ENCODE measurements at regions not wholly inside any gene's neighbourhood (a gene's known extent, or its start where the extent isn't known, plus 50 kb on each side); places are given as distances from the start of the nearest gene placed in this dataset.

- FAIRE-seq = no peak
Measured at GRCh38 chr2:217260441-217261115, 400.7 kb upstream of the TNP1 start.

GRCh38 chr2:217258170-217258569, 398.3 kb upstream of the TNP1 start:
- no peak for FAIRE-seq

GRCh38 chr2:217256251-217256650, 396.4 kb upstream of the TNP1 start:
- FAIRE-seq = no peak

- FAIRE-seq = no peak
Measured at GRCh38 chr2:217254111-217254510, 394.2 kb upstream of the TNP1 start.

GRCh38 chr2:217252181-217252580, 392.3 kb upstream of the TNP1 start:
- no peak for FAIRE-seq

GRCh38 chr2:217250013-217250524, 390.2 kb upstream of the TNP1 start:
- FAIRE-seq = no peak

- FAIRE-seq = no peak
Measured at GRCh38 chr2:217249121-217250012, 389.5 kb upstream of the TNP1 start.

GRCh38 chr2:217248312-217248935, 388.6 kb upstream of the TNP1 start:
- FAIRE-seq = no peak

- FAIRE-seq = no peak
Measured at GRCh38 chr2:217247476-217247875, 387.6 kb upstream of the TNP1 start.

- FAIRE-seq = no peak
Measured at GRCh38 chr2:217246108-217246507, 386.2 kb upstream of the TNP1 start.

- FAIRE-seq = no peak
Measured at GRCh38 chr2:217244815-217245214, 385.0 kb upstream of the TNP1 start.

GRCh38 chr2:217242947-217243346, 383.1 kb upstream of the TNP1 start:
- FAIRE-seq = no peak

GRCh38 chr2:217231724-217232123, 371.9 kb upstream of the TNP1 start:
- FAIRE-seq = no peak

GRCh38 chr2:217231212-217231611, 371.3 kb upstream of the TNP1 start:
- no peak for FAIRE-seq

- no peak for FAIRE-seq
Measured at GRCh38 chr2:217228732-217229131, 368.9 kb upstream of the TNP1 start.

GRCh38 chr2:217227794-217228193, 367.9 kb upstream of the TNP1 start:
- FAIRE-seq = no peak

- FAIRE-seq = no peak
Measured at GRCh38 chr2:217225596-217225995, 365.7 kb upstream of the TNP1 start.

- peak; percentile 13 for FAIRE-seq
Measured at GRCh38 chr2:217223222-217223930, 363.5 kb upstream of the TNP1 start.

GRCh38 chr2:217222309-217222910, 362.5 kb upstream of the TNP1 start:
- no peak for FAIRE-seq

GRCh38 chr2:217220228-217221013, 360.6 kb upstream of the TNP1 start:
- FAIRE-seq = no peak

GRCh38 chr2:217219164-217219520, 359.3 kb upstream of the TNP1 start:
- FAIRE-seq = no peak
